Erythroblast (primary cell): ENCODE measurements at regions not wholly inside any gene's neighbourhood (a gene's known extent, or its start where the extent isn't known, plus 50 kb on each side); places are given as distances from the start of the nearest gene placed in this dataset.

ENCODE experiments used
- DNase-seq, 2 experiments: peaks; one replicate each; lab custom pipeline; 2025; lab: John Stamatoyannopoulos, UW
- GATA1 ChIP-seq: IDR thresholded peaks from 2 replicates; pipeline ENCODE4 v1.6.1; 2011; ENCODE audit warnings: low read depth, mild to moderate bottlenecking, control low read depth, low read length, moderate library complexity
- POLR2A ChIP-seq: IDR thresholded peaks from 2 replicates; pipeline ENCODE4 v1.6.1; 2011; ENCODE audit warnings: mild to moderate bottlenecking, low read length

DNA sequence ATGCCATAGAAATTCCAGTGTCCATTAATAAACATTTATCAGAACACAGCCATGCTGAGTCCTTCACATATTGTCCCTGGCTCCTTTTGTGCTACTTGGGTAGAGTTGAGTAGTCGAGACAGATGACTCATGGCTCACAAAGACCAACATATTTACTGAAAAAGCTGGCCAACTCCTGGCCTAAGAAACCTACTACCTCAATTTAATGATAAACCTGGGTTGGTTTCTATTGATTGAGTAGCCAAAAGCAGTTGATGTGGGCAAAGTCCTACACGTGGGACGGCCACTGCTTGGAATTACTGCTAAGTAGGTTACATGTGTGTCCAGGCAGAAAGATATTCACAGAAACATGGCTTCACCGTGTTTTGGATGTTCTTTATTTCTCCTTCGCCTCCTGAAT, 402.2 kb downstream of the NR2F2 start:
- TF ChIP-seq POLR2A (no peak), GATA1 (no peak)
- DNase-seq, result no peak

DNA sequence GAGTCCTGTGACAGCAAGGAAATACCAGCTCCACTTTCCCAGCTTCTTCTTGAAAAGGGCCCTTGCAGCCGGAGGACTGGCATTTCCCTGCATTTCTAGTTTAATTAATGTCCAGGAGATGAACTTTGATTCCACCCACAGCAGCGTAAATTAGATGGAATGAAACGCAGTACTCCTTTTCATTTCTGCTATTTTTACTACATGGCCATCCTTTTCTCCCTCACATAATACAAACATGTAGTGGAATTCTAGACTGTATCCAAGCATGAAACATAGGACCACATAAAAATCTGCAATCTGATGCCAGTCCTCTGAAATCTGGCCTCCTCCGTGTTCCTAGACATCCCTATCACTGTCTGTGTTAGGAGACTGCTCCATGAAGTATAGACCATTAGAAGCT, 403.2 kb downstream of the NR2F2 start:
- no peak for DNase-seq
- TF ChIP-seq GATA1 (no peak), POLR2A (no peak)

- TF ChIP-seq POLR2A (no peak), GATA1 (no peak)
- DNase-seq, result no peak
Observed at GRCh38 chr15:96735632-96736240, 405.2 kb downstream of the NR2F2 start.

GRCh38 chr15:96736384-96736783, 405.9 kb downstream of the NR2F2 start:
- TF ChIP-seq POLR2A, result no peak
- no peak for TF ChIP-seq GATA1
- DNase-seq, result no peak

GRCh38 chr15:96737408-96737807, 406.9 kb downstream of the NR2F2 start:
- TF ChIP-seq GATA1 (no peak), POLR2A (no peak)
- no peak for DNase-seq

DNA sequence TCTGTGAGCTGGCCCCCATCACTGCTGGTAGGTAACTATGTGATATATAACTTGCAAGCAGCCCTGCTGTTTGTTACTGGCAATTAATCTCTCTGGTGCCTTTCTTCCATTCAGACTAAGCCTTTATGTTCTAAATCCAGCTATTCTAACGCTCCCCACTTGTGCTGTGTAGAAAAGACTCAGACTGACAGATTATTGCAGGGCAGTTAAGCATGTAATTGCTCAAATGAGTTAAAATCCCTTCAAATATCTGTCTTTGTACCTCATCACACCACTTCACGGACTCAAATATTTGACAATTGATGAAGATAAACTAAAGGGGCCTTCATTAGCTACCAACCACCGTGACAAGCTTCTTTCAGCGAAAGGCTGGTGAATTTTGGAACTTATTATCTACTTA, 416.2 kb downstream of the NR2F2 start:
- TF ChIP-seq POLR2A (no peak), GATA1 (no peak)
- DNase-seq, result no peak

GRCh38 chr15:96747291-96747690, 416.8 kb downstream of the NR2F2 start:
- no peak for TF ChIP-seq GATA1
- no peak for TF ChIP-seq POLR2A

GRCh38 chr15:96750361-96750760, 419.9 kb downstream of the NR2F2 start:
- DNase-seq, result no peak
- no peak for TF ChIP-seq GATA1
- no peak for TF ChIP-seq POLR2A

More at GRCh38 chr15:96747291-96747690, 416.8 kb downstream of the NR2F2 start:
- DNase-seq, result no peak

- DNase-seq, result no peak
- TF ChIP-seq POLR2A (no peak), GATA1 (no peak)
Observed at GRCh38 chr15:96756146-96756545, 425.6 kb downstream of the NR2F2 start.

DNA sequence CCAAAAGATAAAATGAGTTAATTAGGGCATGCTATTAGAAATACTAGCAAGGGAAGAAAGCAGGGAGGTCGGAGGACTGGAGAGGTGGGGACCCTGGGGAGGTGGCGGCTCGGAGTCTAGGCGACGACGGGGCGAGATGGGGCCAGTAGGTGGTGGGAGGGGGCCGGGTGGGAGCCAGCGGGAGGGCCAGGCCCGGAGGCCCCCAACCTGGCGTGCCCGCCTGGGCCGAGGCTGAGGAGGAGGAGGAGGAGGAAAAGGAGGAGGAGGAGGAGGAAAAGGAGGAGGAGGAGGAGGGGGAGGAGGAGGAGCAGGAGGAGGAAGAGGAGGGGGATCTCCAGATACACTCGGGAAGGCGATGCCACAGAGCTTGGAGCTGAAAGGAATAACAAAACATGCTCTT, 426.2 kb downstream of the NR2F2 start:
- no peak for TF ChIP-seq GATA1
- TF ChIP-seq POLR2A, result no peak
- DNase-seq, result no peak

DNA sequence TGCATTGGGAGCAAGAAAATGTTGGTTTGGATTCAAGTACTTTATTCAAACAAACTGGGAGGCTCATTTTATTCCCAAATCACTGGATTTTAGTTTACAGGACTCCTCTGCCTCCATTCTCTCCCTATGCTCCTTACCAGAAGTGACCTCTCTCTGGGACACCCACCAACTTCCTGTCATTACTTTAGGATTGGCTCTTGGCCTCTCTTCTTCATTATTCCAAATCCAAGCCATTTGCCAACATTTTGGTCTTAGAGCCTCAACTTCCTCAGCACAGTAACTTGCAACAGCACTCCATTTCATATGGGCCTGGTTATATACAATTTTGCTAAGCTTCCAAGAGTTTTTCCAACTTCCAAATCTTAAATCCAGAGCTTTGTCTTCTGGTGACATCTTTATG, 432.1 kb downstream of the NR2F2 start:
- no peak for DNase-seq
- TF ChIP-seq GATA1 (no peak), POLR2A (no peak)

GRCh38 chr15:96764501-96764900, 434.0 kb downstream of the NR2F2 start:
- DNase-seq, result no peak
- TF ChIP-seq POLR2A (no peak), GATA1 (no peak)

DNA sequence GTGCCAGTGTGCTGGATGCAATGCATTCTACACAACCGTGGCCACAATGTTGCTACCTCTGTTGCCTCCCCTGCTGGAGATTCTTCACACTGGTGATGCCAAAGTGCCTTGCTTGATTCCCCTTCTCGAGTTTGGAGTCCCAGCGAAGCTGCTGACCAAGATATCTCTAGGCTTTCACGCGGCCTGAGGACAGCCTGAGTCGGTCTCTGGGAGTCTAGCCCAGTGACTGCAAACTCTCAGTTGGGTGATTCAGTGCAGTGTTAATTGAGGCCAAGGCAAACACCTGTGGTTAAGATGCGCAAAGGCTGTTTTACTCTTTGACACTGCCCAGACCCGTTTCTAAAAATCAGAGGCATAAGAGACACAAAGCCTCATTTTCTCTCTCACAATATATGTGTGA, 434.4 kb downstream of the NR2F2 start:
- DNase-seq, result no peak
- no peak for TF ChIP-seq POLR2A
- no peak for TF ChIP-seq GATA1

DNA sequence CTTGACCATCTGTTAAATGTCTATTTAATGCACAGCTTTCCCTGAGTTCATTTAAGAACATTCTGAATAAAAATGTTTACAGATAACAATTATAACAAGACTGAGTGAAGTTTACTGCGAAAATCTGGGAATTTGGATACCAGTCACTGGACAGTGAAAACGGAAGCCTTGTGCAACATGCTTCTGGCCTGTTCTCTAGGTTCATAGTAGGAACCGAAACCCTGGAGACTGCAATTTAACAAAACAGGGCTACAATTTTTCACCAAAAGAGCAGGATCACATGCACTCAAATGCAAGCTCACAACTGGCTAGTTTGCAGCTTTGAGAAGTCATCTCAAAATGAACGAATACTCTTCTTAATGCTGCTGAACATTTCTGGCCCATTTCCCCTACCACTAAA, 435.9 kb downstream of the NR2F2 start:
- TF ChIP-seq POLR2A, result no peak
- TF ChIP-seq GATA1, result no peak
- DNase-seq, result no peak

DNA sequence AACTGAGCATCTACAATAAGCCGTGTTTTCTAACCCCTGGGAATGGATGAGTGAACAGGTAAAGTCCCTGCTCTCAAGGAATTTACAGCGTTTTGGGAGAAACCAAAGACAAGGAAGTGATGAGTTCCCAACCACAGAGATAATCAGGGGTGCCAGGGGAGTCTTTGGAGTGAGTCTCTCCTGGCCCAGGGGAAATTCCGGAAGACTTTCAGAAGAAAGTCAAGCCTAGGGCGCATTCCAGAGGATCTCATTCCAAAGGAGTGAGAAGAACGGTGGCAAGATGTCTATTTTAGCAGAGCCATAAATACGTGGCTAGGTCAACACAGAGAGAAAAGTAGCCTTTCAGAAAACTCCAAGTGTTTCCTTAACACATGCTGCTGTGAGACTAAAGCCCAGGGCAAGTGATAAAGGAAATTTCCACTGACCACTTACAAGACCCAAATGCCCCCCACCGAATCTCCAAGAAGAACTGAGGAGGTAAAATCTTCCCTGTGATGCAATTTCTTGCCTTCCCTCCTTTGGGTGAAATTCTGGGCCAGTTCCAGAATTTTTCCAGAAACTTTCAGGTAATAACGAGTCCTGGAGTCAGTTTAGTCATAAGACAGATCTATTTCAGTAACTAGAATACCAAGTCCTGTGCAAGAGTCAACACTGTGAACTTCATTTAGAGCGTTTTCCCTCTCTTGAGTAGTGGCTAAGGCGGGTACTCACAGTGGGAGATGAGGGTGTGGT, 437.4 kb downstream of the NR2F2 start:
- no peak for DNase-seq
- no peak for TF ChIP-seq POLR2A
- TF ChIP-seq GATA1, result no peak

- TF ChIP-seq GATA1 (no peak), POLR2A (no peak)
- no peak for DNase-seq
Observed at GRCh38 chr15:96768435-96768789, 437.9 kb downstream of the NR2F2 start.
